Trophoblast cell (in vitro differentiated cells and primary cell): ENCODE measurements at regions not wholly inside any gene's neighbourhood (a gene's known extent, or its start where the extent isn't known, plus 50 kb on each side); places are given as distances from the start of the nearest gene placed in this dataset.

Experiments
- DNase-seq, 2 donors: peaks; one replicate each; pipeline ENCODE4 v3.0.0-alpha.2; 2016
- H2AFZ ChIP-seq: 2 replicates; pipeline ENCODE4 v1.6.1; 2013; ENCODE audit warnings: low read length, moderate library complexity, mild to moderate bottlenecking; ENCODE audit not compliant: insufficient read depth, poor library complexity
- H2AK5ac ChIP-seq: 2 replicates; pipeline ENCODE4 v1.6.1; 2013; ENCODE audit warnings: mild to moderate bottlenecking, low read length
- H2BK120ac ChIP-seq: 2 replicates; pipeline ENCODE4 v1.6.1; 2013; ENCODE audit warnings: low read length, mild to moderate bottlenecking, moderate library complexity; ENCODE audit not compliant: insufficient read depth, poor library complexity
- H2BK12ac ChIP-seq: 2 replicates; pipeline ENCODE4 v1.6.1; 2013; ENCODE audit warnings: mild to moderate bottlenecking, low read length, moderate library complexity
- H2BK5ac ChIP-seq: 2 replicates; pipeline ENCODE4 v1.6.1; 2013; ENCODE audit warnings: low read length, low read depth, moderate library complexity, mild to moderate bottlenecking; ENCODE audit not compliant: poor library complexity
- H3K14ac ChIP-seq: 2 replicates; pipeline ENCODE4 v1.6.1; 2013; ENCODE audit warnings: mild to moderate bottlenecking, low read length
- H3K18ac ChIP-seq: 2 replicates; pipeline ENCODE4 v1.6.1; 2013; ENCODE audit warnings: mild to moderate bottlenecking, low read length
- H3K23ac ChIP-seq: 2 replicates; pipeline ENCODE4 v1.6.1; 2013; ENCODE audit warnings: low read length
- H3K27ac ChIP-seq: 2 replicates; pipeline ENCODE4 v1.5.1; 2013; ENCODE audit warnings: low read depth, mild to moderate bottlenecking, inconsistent platforms, low read length, moderate library complexity
- H3K27me3 ChIP-seq: 2 replicates; pipeline ENCODE4 v1.6.1; 2013; ENCODE audit warnings: inconsistent platforms, mild to moderate bottlenecking, low read length, moderate library complexity; ENCODE audit not compliant: insufficient read depth
- H3K36me3 ChIP-seq, 2 experiments: 1 replicate in 1 of 2; 2 replicates in 1 of 2; pipeline ENCODE4 v1.6.1; 2013; ENCODE audit warnings: low read length in 2 of 2, mild to moderate bottlenecking in 2 of 2, moderate library complexity in 1 of 2; ENCODE audit not compliant: insufficient read depth in 2 of 2, control insufficient read depth in 1 of 2
- H3K4ac ChIP-seq: 2 replicates; pipeline ENCODE4 v1.6.1; 2013; ENCODE audit warnings: low read depth, mild to moderate bottlenecking, low read length, moderate library complexity
- H3K4me1 ChIP-seq, 2 experiments: 1 replicate in 1 of 2; 2 replicates in 1 of 2; pipeline ENCODE4 v1.6.1; 2013; ENCODE audit warnings: low read length in 2 of 2, mild to moderate bottlenecking in 2 of 2, moderate library complexity in 1 of 2; ENCODE audit not compliant: insufficient read depth in 2 of 2, control insufficient read depth in 1 of 2
- H3K4me2 ChIP-seq: 2 replicates; pipeline ENCODE4 v1.6.1; 2013; ENCODE audit warnings: inconsistent platforms, mild to moderate bottlenecking, low read length, moderate library complexity
- H3K4me3 ChIP-seq: 2 replicates; pipeline ENCODE4 v1.5.1; 2013; ENCODE audit warnings: mild to moderate bottlenecking, low read depth, low read length, inconsistent platforms
- H3K79me1 ChIP-seq: one replicate; pipeline ENCODE4 v1.6.1; 2013; ENCODE audit warnings: low read length
- H3K79me2 ChIP-seq: 2 replicates; pipeline ENCODE4 v1.6.1; 2013; ENCODE audit warnings: low read length, mild to moderate bottlenecking; ENCODE audit not compliant: control insufficient read depth, insufficient read depth, poor library complexity
- H3K9ac ChIP-seq: 2 replicates; pipeline ENCODE4 v1.6.1; 2013; ENCODE audit warnings: mild to moderate bottlenecking, low read length
- H3K9me3 ChIP-seq: 2 replicates; pipeline ENCODE4 v1.6.1; 2013; ENCODE audit warnings: low read depth, mild to moderate bottlenecking, control low read depth, inconsistent platforms, low read length; ENCODE audit not compliant: insufficient read depth
- H4K12ac ChIP-seq: 2 replicates; pipeline ENCODE4 v1.6.1; 2013; ENCODE audit warnings: low read depth, mild to moderate bottlenecking, low read length, moderate library complexity
- H4K8ac ChIP-seq: 2 replicates; pipeline ENCODE4 v1.6.1; 2013; ENCODE audit warnings: low read depth, mild to moderate bottlenecking, low read length, moderate library complexity
- H4K91ac ChIP-seq: one replicate; pipeline ENCODE4 v1.6.1; 2013; ENCODE audit warnings: low read depth, mild to moderate bottlenecking, low read length, moderate library complexity
- WGBS: extraction: QIAGEN DNeasy Blood & Tissue Kit; methylation state at CpG from one replicate; pipeline ENCODE4 v1.1.7; 2013; ENCODE audit warnings: missing lambda C conversion rate; ENCODE audit not compliant: insufficient read length, insufficient coverage; ENCODE audit errors: extremely low coverage; 5-methylcytosine and 5-hydroxymethylcytosine counted together

DNA sequence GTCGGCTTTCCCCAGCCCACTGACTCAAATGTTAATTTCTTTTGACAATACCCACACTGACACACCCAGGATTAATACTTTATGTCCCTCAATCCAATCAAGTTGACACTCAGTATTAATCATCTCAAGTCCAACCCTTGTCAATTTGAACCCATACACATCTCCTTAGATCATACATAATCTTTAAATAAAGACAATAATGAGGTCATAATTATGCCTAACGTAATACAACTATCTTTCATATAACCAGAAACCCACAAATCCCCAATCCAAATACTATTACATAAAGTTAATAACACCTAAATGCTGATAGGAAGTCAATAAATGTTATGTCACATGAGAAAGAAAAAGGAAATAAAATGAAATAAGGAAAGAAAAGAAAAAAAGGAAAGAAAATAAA lies 934.2 kb downstream of the CDH9 start:
- Histone ChIP-seq H3K27ac (no peak overlapping the region), H4K91ac (no peak overlapping the region), H3K79me1 (no peaks in the 10 kb centered on the region), H3K27me3 (no peaks in the 10 kb centered on the region), H4K8ac (no peak overlapping the region), H2BK120ac (no peak overlapping the region), H3K9ac (no peak overlapping the region), H2BK12ac (no peak overlapping the region), H3K4me3 (no peak overlapping the region), H3K4me2 (no peak overlapping the region), H4K12ac (no peak overlapping the region), H3K18ac (no peak overlapping the region), H3K14ac (no peak overlapping the region), H3K9me3 (no peaks in the 10 kb centered on the region), H2AFZ (no peak overlapping the region), H3K79me2 (no peaks in the 10 kb centered on the region), H3K4me1 (no peaks in the 10 kb centered on the region), H2BK5ac (no peak overlapping the region), H3K23ac (no peak overlapping the region), H2AK5ac (no peak overlapping the region), H3K4ac (no peak overlapping the region), H3K36me3 (no peaks in the 10 kb centered on the region)
- WGBS, result no CpG with 5 or more reads among the region's 2 CpGs
- DNase-seq, result no peak

- Histone ChIP-seq H4K8ac (no peak overlapping the region), H3K14ac (no peak overlapping the region), H2BK120ac (no peak overlapping the region), H3K79me2 (no peaks in the 10 kb centered on the region), H4K91ac (no peak overlapping the region), H3K4me2 (no peak overlapping the region), H3K9ac (no peak overlapping the region), H2AK5ac (no peak overlapping the region), H3K36me3 (no peaks in the 10 kb centered on the region), H3K4me3 (no peak overlapping the region), H3K4ac (no peak overlapping the region), H4K12ac (no peak overlapping the region), H2BK12ac (no peak overlapping the region), H3K9me3 (no peaks in the 10 kb centered on the region), H3K18ac (no peak overlapping the region), H2AFZ (no peak overlapping the region), H3K27me3 (no peaks in the 10 kb centered on the region), H3K4me1 (no peaks in the 10 kb centered on the region), H3K79me1 (no peaks in the 10 kb centered on the region), H3K23ac (no peak overlapping the region), H3K27ac (no peak overlapping the region), H2BK5ac (no peak overlapping the region)
- WGBS, result no CpG with 5 or more reads among the region's 1 CpG
- no peak for DNase-seq
Measured at GRCh38 chr5:26060212-26060611, 978.2 kb downstream of the CDH9 start.

DNA sequence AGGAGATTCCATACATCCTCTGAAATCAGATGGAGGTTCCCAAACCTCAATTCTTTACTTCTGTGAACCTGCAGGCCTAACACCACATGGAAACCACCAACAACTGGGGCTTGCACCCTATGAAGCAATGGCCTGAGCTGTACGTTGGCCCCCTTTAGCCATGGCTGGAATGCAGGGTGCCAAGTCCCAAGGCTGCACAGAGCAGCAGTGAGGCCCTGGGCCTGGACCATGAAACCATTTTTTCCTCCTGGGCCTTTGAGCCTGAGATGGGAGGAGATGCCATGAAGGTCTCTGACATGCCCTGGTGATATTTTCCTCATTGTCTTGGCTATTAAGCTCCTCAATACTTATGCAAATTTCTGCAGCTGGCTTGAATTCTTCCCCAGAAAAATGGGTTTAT lies 983.8 kb downstream of the CDH9 start:
- Histone ChIP-seq H2BK120ac (no peak overlapping the region), H3K4me2 (no peak overlapping the region), H2AFZ (no peak overlapping the region), H2AK5ac (no peak overlapping the region), H4K12ac (no peak overlapping the region), H3K27me3 (no peaks in the 10 kb centered on the region), H3K9me3 (no peaks in the 10 kb centered on the region), H4K8ac (no peak overlapping the region), H3K23ac (no peak overlapping the region), H3K27ac (no peak overlapping the region), H3K4ac (no peak overlapping the region), H3K4me1 (no peaks in the 10 kb centered on the region), H3K4me3 (no peak overlapping the region), H3K36me3 (no peaks in the 10 kb centered on the region), H3K14ac (no peak overlapping the region), H2BK5ac (no peak overlapping the region), H3K9ac (no peak overlapping the region), H2BK12ac (no peak overlapping the region), H3K18ac (no peak overlapping the region), H4K91ac (no peak overlapping the region), H3K79me1 (no peaks in the 10 kb centered on the region), H3K79me2 (no peaks in the 10 kb centered on the region)
- no peak for DNase-seq
- WGBS, result no CpG with 5 or more reads among the region's 1 CpG

- peaks cover 0 to 6% of the 10 kb centered on the region in 2 experiments for H3K4me1 ChIP-seq
- no peak overlapping the region for H2BK120ac ChIP-seq
Measured at GRCh38 chr5:26034813-26035212, 1003.6 kb downstream of the CDH9 start.

More at GRCh38 chr5:26034813-26035212, 1003.6 kb downstream of the CDH9 start:
- Histone ChIP-seq H3K4me2 (no peak overlapping the region), H3K4me3 (no peak overlapping the region), H3K79me2 (no peaks in the 10 kb centered on the region), H3K18ac (no peak overlapping the region), H2BK12ac (no peak overlapping the region), H3K9ac (no peak overlapping the region), H3K23ac (no peak overlapping the region), H3K27ac (peak overlapping the region; percentile 32), H4K91ac (peak overlapping the region; percentile 43), H3K9me3 (no peaks in the 10 kb centered on the region), H3K14ac (no peak overlapping the region), H2AK5ac (no peak overlapping the region), H3K4ac (no peak overlapping the region), H4K8ac (no peak overlapping the region), H3K79me1 (peaks cover 15% of the 10 kb centered on the region), H2AFZ (no peak overlapping the region), H2BK5ac (no peak overlapping the region), H4K12ac (no peak overlapping the region), H3K27me3 (no peaks in the 10 kb centered on the region), H3K36me3 (no peaks in the 10 kb centered on the region)
- no peak for DNase-seq
- no CpG with 5 or more reads among the region's 2 CpGs for WGBS
